ENCODE measurements at regions not wholly inside any gene's neighbourhood (a gene's known extent, or its start where the extent isn't known, plus 50 kb on each side); places are given as distances from the start of the nearest gene placed in this dataset.

- Histone ChIP-seq H4K20me1 (replicated peaks in 1 of 2; ENCODE audit: control insufficient read depth in 1 of 2, insufficient read depth in 2 of 2, low read length in 2 of 2) (no peaks in the 10 kb centered on the region), H3K23me2 (ENCODE audit: low read depth, low read length) (no peaks in the 10 kb centered on the region), H3K4me3 (ENCODE audit: extremely low read depth in 1 of 4, insufficient read depth in 2 of 4, low read depth in 3 of 4, low read length in 4 of 4) (no peak overlapping the region; a peak in 1 of 8 replicates), H4K5ac (ENCODE audit: insufficient read length, low read depth, low read length) (no peak overlapping the region), H4K91ac (replicated peaks; ENCODE audit: insufficient read length, low read length) (no peak overlapping the region), H3K14ac (ENCODE audit: insufficient read length) (no peak overlapping the region), H2BK5ac (ENCODE audit: low read depth, low read length) (no peak overlapping the region), H2BK12ac (ENCODE audit: low read depth, low read length) (peak overlapping the region; percentile 45; the same call in 1 of the 2 replicates), H3K56ac (replicated peaks; ENCODE audit: insufficient read length, low read depth, low read length) (no peak overlapping the region), H2AFZ (ENCODE audit: low read length) (peak overlapping the region; percentile 80), H2AK5ac (ENCODE audit: low read depth, low read length) (no peak overlapping the region), H2BK15ac (ENCODE audit: low read length) (no peak overlapping the region), H3K4me2 (ENCODE audit: insufficient read depth in 1 of 2, low read depth in 2 of 2, low read length in 2 of 2) (peak overlapping the region; percentile 33 to 48; a peak in 2 of 4 replicates), H3K9me3 (ENCODE audit: insufficient read depth in 2 of 2, low read depth in 1 of 2, low read length in 1 of 2) (no peaks in the 10 kb centered on the region), H3K27ac (ENCODE audit: low read depth, low read length) (no peak overlapping the region), H3K79me2 (ENCODE audit: control insufficient read depth in 1 of 2, insufficient read depth in 2 of 2, low read length in 2 of 2) (no peaks in the 10 kb centered on the region), H3K27me3 (replicated peaks in 1 of 4; ENCODE audit: control insufficient read depth in 3 of 4, extremely low read depth in 1 of 4, insufficient read depth in 3 of 4, low read length in 3 of 4) (no peaks in the 10 kb centered on the region; a peak in 1 of 7 replicates), H2BK120ac (replicated peaks; ENCODE audit: low read depth, low read length) (no peak overlapping the region), H3K18ac (ENCODE audit: extremely low read depth, low read length) (no peak overlapping the region), H3K4me1 (replicated peaks in 1 of 4; ENCODE audit: control insufficient read depth in 3 of 4, insufficient read depth in 4 of 4, low read length in 3 of 4) (peaks cover 4 to 8% (median 5%) of the 10 kb centered on the region in 4 experiments), H2BK20ac (ENCODE audit: low read length) (no peak overlapping the region), H3K4ac (replicated peaks; ENCODE audit: insufficient read length, low read depth, low read length) (no peak overlapping the region), H4K8ac (ENCODE audit: extremely low read depth, insufficient read depth, low read length) (no peak overlapping the region), H3K23ac (ENCODE audit: insufficient read length) (no peak overlapping the region), H3K9ac (replicated peaks in 1 of 4; ENCODE audit: extremely low read depth in 1 of 4, low read depth in 3 of 4, low read length in 3 of 4) (no peak overlapping the region), H3K79me1 (ENCODE audit: low read depth, low read length) (no peaks in the 10 kb centered on the region), H3K36me3 (ENCODE audit: control insufficient read depth in 2 of 4, insufficient read depth in 4 of 4, low read length in 3 of 4) (no peaks in the 10 kb centered on the region)
- FAIRE-seq: peak; percentile 50
- no peak for DNase-seq (ENCODE audit: low read depth in 1 of 2, low spot score in 2 of 2)
- TF ChIP-seq, protein P1, sequence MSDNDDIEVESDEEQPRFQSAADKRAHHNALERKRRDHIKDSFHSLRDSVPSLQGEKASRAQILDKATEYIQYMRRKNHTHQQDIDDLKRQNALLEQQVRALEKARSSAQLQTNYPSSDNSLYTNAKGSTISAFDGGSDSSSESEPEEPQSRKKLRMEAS (IDR thresholded peaks at IDR 0.05): no peak
- TF ChIP-seq EGR1 (IDR thresholded peaks at IDR 0.05; ENCODE audit: borderline replicate concordance, low read depth, low read length) (no peak), SIRT6 (IDR thresholded peaks at IDR 0.05; ENCODE audit: low read length) (no peak), CEBPB (IDR thresholded peaks at IDR 0.05; ENCODE audit: low read depth, low read length) (no peak), SAP30 (IDR thresholded peaks at IDR 0.05; ENCODE audit: insufficient read depth, insufficient replicate concordance, low read length) (no peak), TCF12 (IDR thresholded peaks at IDR 0.05; ENCODE audit: low read depth, low read length) (no peak), RAD21 (IDR thresholded peaks at IDR 0.05 in 1 of 2, conservative IDR thresholded peaks at IDR 0.05 in 1 of 2; ENCODE audit: low read depth in 2 of 2, low read length in 2 of 2) (no peak), SUZ12 (IDR thresholded peaks at IDR 0.05; ENCODE audit: low read length) (no peak), TAF7 (optimal IDR thresholded peaks at IDR 0.05; ENCODE audit: borderline replicate concordance, low read depth, low read length) (no peak), PHF8 (conservative IDR thresholded peaks at IDR 0.05; ENCODE audit: low read depth, low read length) (no peak), TAF1 (IDR thresholded peaks at IDR 0.05; ENCODE audit: low read depth, low read length) (no peak)
- CTCF ChIA-PET (ENCODE audit: partially characterized antibody): interaction anchor here (0.8 kb wide), 1 partner anchor 73 kb away, joined by 3 read pairs; no protein-coding TSS in a partner anchor
- 59% methylated on average over 11 of the region's 11 CpGs; no CpG with 5 or more reads in 1 of the 2 experiments for WGBS, 2 experiments (ENCODE audit: extremely low coverage in 1 of 2, insufficient coverage in 1 of 2, insufficient read length in 1 of 2, insufficient replicate concordance in 2 of 2, low coverage in 1 of 2, low lambda C conversion rate in 2 of 2, missing lambda C conversion rate in 1 of 2)
- POLR2A ChIA-PET (ENCODE audit: partially characterized antibody): interaction anchor here (0.6 to 0.7 kb wide), 2 partner anchors 15 to 89 kb away, joined by 3 read pairs; no protein-coding TSS in a partner anchor
These were observed 66.0 kb upstream of the DOCK1 start for GRCh38 chr10:126839094-126839761.

Measured in H1 (cell line).